ENCODE measurements at regions not wholly inside any gene's neighbourhood (a gene's known extent, or its start where the extent isn't known, plus 50 kb on each side); places are given as distances from the start of the nearest gene placed in this dataset.

DNA sequence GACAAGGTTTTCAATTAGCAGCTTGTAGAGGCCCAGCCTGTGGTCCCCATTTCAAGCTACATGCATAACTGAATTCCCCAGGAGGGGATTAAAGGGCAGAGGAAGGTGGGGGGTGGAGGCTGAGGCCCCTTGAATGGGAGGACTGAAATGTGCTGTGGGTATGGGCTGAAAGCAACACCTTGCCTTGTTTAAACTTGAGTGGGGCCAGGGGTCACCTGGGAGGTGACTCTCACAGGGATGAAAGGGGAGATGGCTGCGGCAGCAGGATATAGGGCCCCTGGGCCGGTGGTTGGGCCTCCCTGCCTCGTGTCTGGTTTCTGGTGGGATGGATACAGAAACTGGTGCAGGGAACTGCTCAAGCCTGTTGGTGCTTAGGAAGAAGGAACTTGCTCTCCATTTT lies 225.9 kb upstream of the SPRED2 start:
- DNase-seq = no peak
- Histone ChIP-seq H3K4me2 (ENCODE audit: low read depth, low read length) (no peak overlapping the region), H3K36me3 (replicated peaks; ENCODE audit: insufficient read depth, low read length) (no peaks in the 10 kb centered on the region), H2AFZ (ENCODE audit: low read length) (no peak overlapping the region), H3K79me2 (ENCODE audit: low read length) (no peaks in the 10 kb centered on the region), H3K9ac (ENCODE audit: low read length) (no peak overlapping the region), H3F3A (ENCODE audit: insufficient read depth, low read length) (no peaks in the 10 kb centered on the region), H3K27ac (ENCODE audit: low read length) (no peak overlapping the region), H3K27me3 (replicated peaks; ENCODE audit: insufficient read depth, low read length) (no peaks in the 10 kb centered on the region), H3K4me3 (ENCODE audit: low read length) (no peak overlapping the region), H3K9me2 (replicated peaks; ENCODE audit: insufficient read depth, low read length) (no peaks in the 10 kb centered on the region), H3K9me3 (replicated peaks; ENCODE audit: insufficient read depth, low read length) (no peaks in the 10 kb centered on the region), H4K20me1 (ENCODE audit: insufficient read depth, low read length) (no peaks in the 10 kb centered on the region), H3K4me1 (ENCODE audit: low read length) (no peaks in the 10 kb centered on the region)
- TF ChIP-seq EZH2phosphoT487 (IDR thresholded peaks at IDR 0.05; ENCODE audit: low read length) (no peak), EZH2 (optimal IDR thresholded peaks at IDR 0.05; ENCODE audit: low read depth, low read length) (no peak)
- TF ChIP-seq, protein P1, sequence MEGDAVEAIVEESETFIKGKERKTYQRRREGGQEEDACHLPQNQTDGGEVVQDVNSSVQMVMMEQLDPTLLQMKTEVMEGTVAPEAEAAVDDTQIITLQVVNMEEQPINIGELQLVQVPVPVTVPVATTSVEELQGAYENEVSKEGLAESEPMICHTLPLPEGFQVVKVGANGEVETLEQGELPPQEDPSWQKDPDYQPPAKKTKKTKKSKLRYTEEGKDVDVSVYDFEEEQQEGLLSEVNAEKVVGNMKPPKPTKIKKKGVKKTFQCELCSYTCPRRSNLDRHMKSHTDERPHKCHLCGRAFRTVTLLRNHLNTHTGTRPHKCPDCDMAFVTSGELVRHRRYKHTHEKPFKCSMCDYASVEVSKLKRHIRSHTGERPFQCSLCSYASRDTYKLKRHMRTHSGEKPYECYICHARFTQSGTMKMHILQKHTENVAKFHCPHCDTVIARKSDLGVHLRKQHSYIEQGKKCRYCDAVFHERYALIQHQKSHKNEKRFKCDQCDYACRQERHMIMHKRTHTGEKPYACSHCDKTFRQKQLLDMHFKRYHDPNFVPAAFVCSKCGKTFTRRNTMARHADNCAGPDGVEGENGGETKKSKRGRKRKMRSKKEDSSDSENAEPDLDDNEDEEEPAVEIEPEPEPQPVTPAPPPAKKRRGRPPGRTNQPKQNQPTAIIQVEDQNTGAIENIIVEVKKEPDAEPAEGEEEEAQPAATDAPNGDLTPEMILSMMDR (IDR thresholded peaks at IDR 0.05; ENCODE audit: low read length) = no peak

DNA sequence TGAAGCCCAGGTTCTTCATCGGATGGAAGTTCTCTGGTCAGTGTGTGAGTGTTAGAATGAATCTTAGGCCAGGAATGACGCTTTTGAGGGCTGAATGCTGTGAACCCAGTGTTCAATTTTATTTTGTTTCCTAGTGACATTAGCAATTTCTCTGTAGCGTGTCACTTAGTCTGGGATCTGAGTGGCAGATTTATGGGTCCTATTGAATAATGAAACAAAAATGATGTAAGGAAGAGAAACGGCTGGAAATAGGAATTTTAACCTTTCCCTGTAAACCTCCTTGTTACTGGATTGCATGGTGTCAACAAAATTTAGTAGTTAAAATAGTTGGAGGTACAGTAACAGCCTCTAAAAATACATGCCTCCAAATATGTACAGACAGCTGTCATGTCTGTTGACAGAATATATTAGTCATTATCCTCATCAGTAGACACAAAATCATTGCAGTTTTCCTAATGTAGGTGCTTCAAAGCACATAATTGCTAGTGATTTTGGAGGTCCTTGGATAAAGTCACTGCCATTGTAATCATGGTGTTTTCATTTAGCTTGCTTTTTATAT lies 223.8 kb upstream of the SPRED2 start:
- H3K27me3 ChIP-seq (replicated peaks; ENCODE audit: insufficient read depth, low read length) = no peaks in the 10 kb centered on the region
- no peaks in the 10 kb centered on the region for H3K4me1 ChIP-seq (ENCODE audit: low read length)
- H3K36me3 ChIP-seq (replicated peaks; ENCODE audit: insufficient read depth, low read length) = no peaks in the 10 kb centered on the region
- DNase-seq = no peak
- H4K20me1 ChIP-seq (ENCODE audit: insufficient read depth, low read length) = no peaks in the 10 kb centered on the region
- no peak overlapping the region for H2AFZ ChIP-seq (ENCODE audit: low read length)
- no peak overlapping the region for H3K27ac ChIP-seq (ENCODE audit: low read length)
- no peak overlapping the region for H3K9ac ChIP-seq (ENCODE audit: low read length)
- no peaks in the 10 kb centered on the region for H3F3A ChIP-seq (ENCODE audit: insufficient read depth, low read length)
- H3K4me3 ChIP-seq (ENCODE audit: low read length) = no peak overlapping the region
- TF ChIP-seq EZH2phosphoT487 (IDR thresholded peaks at IDR 0.05; ENCODE audit: low read length) (no peak), EZH2 (optimal IDR thresholded peaks at IDR 0.05; ENCODE audit: low read depth, low read length) (no peak)
- TF ChIP-seq, protein P1 (IDR thresholded peaks at IDR 0.05; ENCODE audit: low read length) = no peak
- H3K9me2 ChIP-seq (replicated peaks; ENCODE audit: insufficient read depth, low read length) = no peaks in the 10 kb centered on the region
- no peaks in the 10 kb centered on the region for H3K79me2 ChIP-seq (ENCODE audit: low read length)
- H3K9me3 ChIP-seq (replicated peaks; ENCODE audit: insufficient read depth, low read length) = no peaks in the 10 kb centered on the region
- H3K4me2 ChIP-seq (ENCODE audit: low read depth, low read length) = no peak overlapping the region

DNA sequence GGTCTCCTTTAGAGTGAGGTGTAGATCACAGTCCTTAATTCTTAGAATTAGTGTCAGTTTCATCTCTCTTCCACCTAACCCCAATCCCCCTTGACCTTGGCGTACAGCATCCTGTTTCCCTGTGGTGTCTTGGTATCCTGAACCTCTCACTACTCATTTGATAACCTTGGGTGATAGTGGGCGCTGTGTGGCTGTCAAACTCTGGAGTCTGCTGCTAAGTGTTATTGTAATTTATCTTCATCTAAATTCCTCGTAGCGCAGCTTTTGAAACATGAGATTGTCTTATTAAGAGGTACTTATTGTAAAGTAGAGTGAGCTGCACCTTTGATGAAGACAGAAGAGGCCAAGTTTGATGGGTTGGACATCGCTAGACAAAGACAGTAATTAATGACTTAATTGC lies 222.6 kb upstream of the SPRED2 start:
- H3K4me3 ChIP-seq (ENCODE audit: low read length) = no peak overlapping the region
- no peaks in the 10 kb centered on the region for H3K9me3 ChIP-seq (replicated peaks; ENCODE audit: insufficient read depth, low read length)
- no peaks in the 10 kb centered on the region for H3K79me2 ChIP-seq (ENCODE audit: low read length)
- no peaks in the 10 kb centered on the region for H3F3A ChIP-seq (ENCODE audit: insufficient read depth, low read length)
- no peak overlapping the region for H3K4me2 ChIP-seq (ENCODE audit: low read depth, low read length)
- H3K9me2 ChIP-seq (replicated peaks; ENCODE audit: insufficient read depth, low read length) = no peaks in the 10 kb centered on the region
- H3K27me3 ChIP-seq (replicated peaks; ENCODE audit: insufficient read depth, low read length) = no peaks in the 10 kb centered on the region
- H3K36me3 ChIP-seq (replicated peaks; ENCODE audit: insufficient read depth, low read length) = no peaks in the 10 kb centered on the region
- no peak overlapping the region for H3K27ac ChIP-seq (ENCODE audit: low read length)
- no peaks in the 10 kb centered on the region for H3K4me1 ChIP-seq (ENCODE audit: low read length)
- TF ChIP-seq EZH2phosphoT487 (IDR thresholded peaks at IDR 0.05; ENCODE audit: low read length) = no peak
- no peak for TF ChIP-seq EZH2 (optimal IDR thresholded peaks at IDR 0.05; ENCODE audit: low read depth, low read length)
- TF ChIP-seq, protein P1 (IDR thresholded peaks at IDR 0.05; ENCODE audit: low read length) = no peak
- no peaks in the 10 kb centered on the region for H4K20me1 ChIP-seq (ENCODE audit: insufficient read depth, low read length)
- H3K9ac ChIP-seq (ENCODE audit: low read length) = no peak overlapping the region
- no peak overlapping the region for H2AFZ ChIP-seq (ENCODE audit: low read length)
- DNase-seq = no peak
